ENCODE measurements at regions not wholly inside any gene's neighbourhood (a gene's known extent, or its start where the extent isn't known, plus 50 kb on each side); places are given as distances from the start of the nearest gene placed in this dataset.

GRCh38 chr4:81635739-81636138 is 164.0 kb upstream of the RASGEF1B start:
- TF ChIP-seq, protein P1, sequence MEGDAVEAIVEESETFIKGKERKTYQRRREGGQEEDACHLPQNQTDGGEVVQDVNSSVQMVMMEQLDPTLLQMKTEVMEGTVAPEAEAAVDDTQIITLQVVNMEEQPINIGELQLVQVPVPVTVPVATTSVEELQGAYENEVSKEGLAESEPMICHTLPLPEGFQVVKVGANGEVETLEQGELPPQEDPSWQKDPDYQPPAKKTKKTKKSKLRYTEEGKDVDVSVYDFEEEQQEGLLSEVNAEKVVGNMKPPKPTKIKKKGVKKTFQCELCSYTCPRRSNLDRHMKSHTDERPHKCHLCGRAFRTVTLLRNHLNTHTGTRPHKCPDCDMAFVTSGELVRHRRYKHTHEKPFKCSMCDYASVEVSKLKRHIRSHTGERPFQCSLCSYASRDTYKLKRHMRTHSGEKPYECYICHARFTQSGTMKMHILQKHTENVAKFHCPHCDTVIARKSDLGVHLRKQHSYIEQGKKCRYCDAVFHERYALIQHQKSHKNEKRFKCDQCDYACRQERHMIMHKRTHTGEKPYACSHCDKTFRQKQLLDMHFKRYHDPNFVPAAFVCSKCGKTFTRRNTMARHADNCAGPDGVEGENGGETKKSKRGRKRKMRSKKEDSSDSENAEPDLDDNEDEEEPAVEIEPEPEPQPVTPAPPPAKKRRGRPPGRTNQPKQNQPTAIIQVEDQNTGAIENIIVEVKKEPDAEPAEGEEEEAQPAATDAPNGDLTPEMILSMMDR (IDR thresholded peaks at IDR 0.05), result no peak
- TF ChIP-seq POLR2A (IDR thresholded peaks at IDR 0.05), result no peak
